ENCODE measurements at regions not wholly inside any gene's neighbourhood (a gene's known extent, or its start where the extent isn't known, plus 50 kb on each side); places are given as distances from the start of the nearest gene placed in this dataset.
A peak's percentile ranks its signal among the peaks of the same experiment; 100 is the strongest.

DNA sequence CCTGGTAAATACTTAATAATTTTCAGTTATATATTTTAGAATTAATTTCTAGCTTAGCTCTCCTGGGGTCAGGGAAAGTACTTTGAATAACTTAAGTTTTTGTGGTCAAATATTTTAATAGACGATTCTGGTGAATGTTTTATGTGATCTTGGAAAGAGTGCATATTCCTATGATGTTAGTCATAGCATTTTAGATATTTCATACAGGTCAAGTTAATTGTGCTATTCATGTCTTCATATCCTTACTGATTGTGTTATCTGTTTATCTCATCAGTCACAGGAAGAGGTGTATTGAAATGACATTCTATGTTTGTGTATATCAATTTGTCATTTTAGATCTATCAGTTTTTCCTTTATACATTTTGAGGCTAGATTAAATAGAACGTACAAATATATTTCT is 576.2 kb downstream of the CPS1 start:
- no peak overlapping the region for H3K9ac ChIP-seq (ENCODE audit: control insufficient read depth, extremely low read depth, insufficient read depth, low read length)
- dilution Hi-C loops (cut with MboI; ENCODE audit: extremely low pct_ligation_motif_present, low sequenced_read_pairs), result no loop called here
- H4K20me1 ChIP-seq (ENCODE audit: control insufficient read depth, extremely low read depth, insufficient read depth, low read length), result no peaks in the 10 kb centered on the region
- no peak overlapping the region for H3K27ac ChIP-seq (ENCODE audit: control insufficient read depth, insufficient read depth, low read length)
- DNase-seq (ENCODE audit: low read depth, low spot score), result no peak
- no peak for TF ChIP-seq EZH2 (IDR thresholded peaks at IDR 0.05; ENCODE audit: low read length)
- TF ChIP-seq, protein P1, sequence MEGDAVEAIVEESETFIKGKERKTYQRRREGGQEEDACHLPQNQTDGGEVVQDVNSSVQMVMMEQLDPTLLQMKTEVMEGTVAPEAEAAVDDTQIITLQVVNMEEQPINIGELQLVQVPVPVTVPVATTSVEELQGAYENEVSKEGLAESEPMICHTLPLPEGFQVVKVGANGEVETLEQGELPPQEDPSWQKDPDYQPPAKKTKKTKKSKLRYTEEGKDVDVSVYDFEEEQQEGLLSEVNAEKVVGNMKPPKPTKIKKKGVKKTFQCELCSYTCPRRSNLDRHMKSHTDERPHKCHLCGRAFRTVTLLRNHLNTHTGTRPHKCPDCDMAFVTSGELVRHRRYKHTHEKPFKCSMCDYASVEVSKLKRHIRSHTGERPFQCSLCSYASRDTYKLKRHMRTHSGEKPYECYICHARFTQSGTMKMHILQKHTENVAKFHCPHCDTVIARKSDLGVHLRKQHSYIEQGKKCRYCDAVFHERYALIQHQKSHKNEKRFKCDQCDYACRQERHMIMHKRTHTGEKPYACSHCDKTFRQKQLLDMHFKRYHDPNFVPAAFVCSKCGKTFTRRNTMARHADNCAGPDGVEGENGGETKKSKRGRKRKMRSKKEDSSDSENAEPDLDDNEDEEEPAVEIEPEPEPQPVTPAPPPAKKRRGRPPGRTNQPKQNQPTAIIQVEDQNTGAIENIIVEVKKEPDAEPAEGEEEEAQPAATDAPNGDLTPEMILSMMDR (optimal IDR thresholded peaks at IDR 0.05 in 1 of 3, IDR thresholded peaks at IDR 0.05 in 1 of 3, conservative IDR thresholded peaks at IDR 0.05 in 1 of 3; ENCODE audit: extremely low read depth in 1 of 3, insufficient read depth in 2 of 3, low read length in 3 of 3), result no peak
- no peak for FAIRE-seq
- peaks cover 15% of the 10 kb centered on the region for H3K4me1 ChIP-seq (ENCODE audit: control insufficient read depth, extremely low read depth, insufficient read depth, low read length)
- peak overlapping the region; percentile 10 for H3K4me2 ChIP-seq (ENCODE audit: control insufficient read depth, extremely low read depth, insufficient read depth, low read depth, low read length)
- no peak overlapping the region for H2AFZ ChIP-seq (ENCODE audit: control insufficient read depth, low read length)
- no peaks in the 10 kb centered on the region for H3K36me3 ChIP-seq (ENCODE audit: control insufficient read depth in 2 of 2, extremely low read depth in 1 of 2, insufficient read depth in 2 of 2, low read length in 2 of 2)
- no peaks in the 10 kb centered on the region for H3K79me2 ChIP-seq (ENCODE audit: control insufficient read depth, insufficient read depth, low read length)
- no peak overlapping the region for H3K4me3 ChIP-seq (ENCODE audit: control insufficient read depth in 2 of 3, extremely low read depth in 1 of 3, insufficient read depth in 2 of 3, low read depth in 1 of 3, low read length in 3 of 3)
- H3K27me3 ChIP-seq (ENCODE audit: control insufficient read depth, extremely low read depth, insufficient read depth, low read length), result no peaks in the 10 kb centered on the region
- no peaks in the 10 kb centered on the region for H3K9me3 ChIP-seq (ENCODE audit: control insufficient read depth, low read depth, low read length)
- no peaks in the 10 kb centered on the region for H3K9me1 ChIP-seq (ENCODE audit: control insufficient read depth, extremely low read depth, insufficient read depth, low read length)

DNA sequence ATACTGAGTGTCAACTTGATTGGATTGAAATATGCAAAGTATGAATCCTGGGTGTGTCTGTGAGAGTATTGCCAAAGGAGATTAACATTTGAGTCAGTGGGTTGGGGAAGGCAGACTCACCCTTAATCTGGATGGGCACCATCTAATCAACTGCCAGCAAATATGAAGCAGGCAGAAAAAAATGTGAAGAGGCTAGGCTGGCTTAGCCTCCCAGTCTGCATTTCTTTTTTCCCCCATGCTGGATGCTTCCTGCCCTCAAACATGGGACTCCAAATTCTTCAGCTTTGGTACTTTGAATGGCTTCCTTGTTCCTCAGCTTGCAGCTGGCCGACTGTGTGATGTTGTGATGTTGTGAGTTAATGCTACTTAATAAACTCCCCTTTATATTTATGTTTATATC is 577.4 kb downstream of the CPS1 start:
- dilution Hi-C loops (cut with MboI; ENCODE audit: extremely low pct_ligation_motif_present, low sequenced_read_pairs), result no loop called here
- no peak overlapping the region for H3K4me2 ChIP-seq (ENCODE audit: control insufficient read depth, extremely low read depth, insufficient read depth, low read depth, low read length)
- peaks cover 10% of the 10 kb centered on the region for H3K4me1 ChIP-seq (ENCODE audit: control insufficient read depth, extremely low read depth, insufficient read depth, low read length)
- no peak for DNase-seq (ENCODE audit: low read depth, low spot score)
- H4K20me1 ChIP-seq (ENCODE audit: control insufficient read depth, extremely low read depth, insufficient read depth, low read length), result no peaks in the 10 kb centered on the region
- no peaks in the 10 kb centered on the region for H3K36me3 ChIP-seq (ENCODE audit: control insufficient read depth in 2 of 2, extremely low read depth in 1 of 2, insufficient read depth in 2 of 2, low read length in 2 of 2)
- H2AFZ ChIP-seq (ENCODE audit: control insufficient read depth, low read length), result peak overlapping the region; percentile 22
- no peak overlapping the region for H3K4me3 ChIP-seq (ENCODE audit: control insufficient read depth in 2 of 3, extremely low read depth in 1 of 3, insufficient read depth in 2 of 3, low read depth in 1 of 3, low read length in 3 of 3)
- H3K27ac ChIP-seq (ENCODE audit: control insufficient read depth, insufficient read depth, low read length), result no peak overlapping the region
- no peak for TF ChIP-seq EZH2 (IDR thresholded peaks at IDR 0.05; ENCODE audit: low read length)
- TF ChIP-seq, protein P1 (optimal IDR thresholded peaks at IDR 0.05 in 1 of 3, IDR thresholded peaks at IDR 0.05 in 1 of 3, conservative IDR thresholded peaks at IDR 0.05 in 1 of 3; ENCODE audit: extremely low read depth in 1 of 3, insufficient read depth in 2 of 3, low read length in 3 of 3), result no peak
- FAIRE-seq, result no peak
- H3K9ac ChIP-seq (ENCODE audit: control insufficient read depth, extremely low read depth, insufficient read depth, low read length), result no peak overlapping the region
- H3K9me1 ChIP-seq (ENCODE audit: control insufficient read depth, extremely low read depth, insufficient read depth, low read length), result no peaks in the 10 kb centered on the region
- H3K27me3 ChIP-seq (ENCODE audit: control insufficient read depth, extremely low read depth, insufficient read depth, low read length), result no peaks in the 10 kb centered on the region
- no peaks in the 10 kb centered on the region for H3K9me3 ChIP-seq (ENCODE audit: control insufficient read depth, low read depth, low read length)
- no peaks in the 10 kb centered on the region for H3K79me2 ChIP-seq (ENCODE audit: control insufficient read depth, insufficient read depth, low read length)

Data from keratinocyte (primary cell).